Mesenchymal stem cell (in vitro differentiated cells and primary cell): ENCODE measurements at regions not wholly inside any gene's neighbourhood (a gene's known extent, or its start where the extent isn't known, plus 50 kb on each side); places are given as distances from the start of the nearest gene placed in this dataset.

Experiments used
- DNase-seq: peaks from one replicate; pipeline ENCODE4 v3.0.0-alpha.2; 2013
- H2AFZ ChIP-seq: one replicate; pipeline ENCODE4 v1.6.1; 2013; ENCODE audit warnings: low read depth, mild to moderate bottlenecking, control low read depth, inconsistent platforms, low read length, moderate library complexity
- H2AK5ac ChIP-seq: 2 replicates; pipeline ENCODE4 v1.6.1; 2013; ENCODE audit warnings: low read length, moderate library complexity, mild to moderate bottlenecking, inconsistent platforms; ENCODE audit not compliant: severe bottlenecking
- H2BK120ac ChIP-seq: one replicate; pipeline ENCODE4 v1.6.1; 2013; ENCODE audit warnings: low read depth, mild to moderate bottlenecking, inconsistent platforms, low read length, moderate library complexity
- H2BK12ac ChIP-seq, 2 experiments: one replicate each; pipeline ENCODE4 v1.6.1; 2013; ENCODE audit warnings: inconsistent platforms in 2 of 2, low read length in 2 of 2, mild to moderate bottlenecking in 2 of 2, moderate library complexity in 2 of 2, control low read depth in 1 of 2
- H2BK15ac ChIP-seq: one replicate; pipeline ENCODE4 v1.6.1; 2013; ENCODE audit warnings: mild to moderate bottlenecking, low read depth, inconsistent platforms; ENCODE audit not compliant: poor library complexity, severe bottlenecking
- H2BK5ac ChIP-seq: 2 replicates; pipeline ENCODE4 v1.6.1; 2013; ENCODE audit warnings: low read depth, mild to moderate bottlenecking, low read length, control low read depth, inconsistent platforms; ENCODE audit not compliant: poor library complexity, severe bottlenecking
- H3K14ac ChIP-seq, 2 experiments: one replicate each; pipeline ENCODE4 v1.6.1; 2013; ENCODE audit warnings: inconsistent platforms in 2 of 2, low read length in 2 of 2, control low read depth in 1 of 2, mild to moderate bottlenecking in 1 of 2, moderate library complexity in 1 of 2
- H3K18ac ChIP-seq, 2 experiments: one replicate each; pipeline ENCODE4 v1.6.1; 2013; ENCODE audit warnings: inconsistent platforms in 2 of 2, low read length in 2 of 2, control low read depth in 1 of 2, low read depth in 1 of 2, mild to moderate bottlenecking in 1 of 2
- H3K23ac ChIP-seq, 2 experiments: one replicate each; pipeline ENCODE4 v1.6.1; 2013; ENCODE audit warnings: inconsistent platforms in 2 of 2, low read length in 2 of 2, mild to moderate bottlenecking in 2 of 2, moderate library complexity in 2 of 2, control low read depth in 1 of 2
- H3K27ac ChIP-seq: 2 replicates; pipeline ENCODE4 v1.5.1; 2013; ENCODE audit warnings: mild to moderate bottlenecking, moderate library complexity, low read length, control low read depth, inconsistent platforms; ENCODE audit not compliant: poor library complexity, severe bottlenecking
- H3K27me3 ChIP-seq, 2 experiments: 2 replicates each; pipeline versions ENCODE4 v1.6.1 to v1.7.0; 2013; ENCODE audit warnings: low read length in 2 of 2, mild to moderate bottlenecking in 2 of 2, moderate library complexity in 2 of 2, control low read depth in 1 of 2, inconsistent platforms in 1 of 2; ENCODE audit not compliant: control insufficient read depth in 1 of 2, insufficient read depth in 1 of 2
- H3K36me3 ChIP-seq, 2 experiments: 2 replicates each; pipeline versions ENCODE4 v1.6.1 to v1.7.0; 2013; ENCODE audit warnings: low read length in 2 of 2, control low read depth in 1 of 2, inconsistent platforms in 1 of 2, low read depth in 1 of 2, mild to moderate bottlenecking in 1 of 2; ENCODE audit not compliant: insufficient read depth in 2 of 2, control insufficient read depth in 1 of 2
- H3K4ac ChIP-seq, 2 experiments: one replicate each; pipeline ENCODE4 v1.6.1; 2013; ENCODE audit warnings: inconsistent platforms in 2 of 2, low read length in 2 of 2, mild to moderate bottlenecking in 2 of 2, moderate library complexity in 2 of 2, control low read depth in 1 of 2, low read depth in 1 of 2
- H3K4me1 ChIP-seq: 2 replicates; pipeline ENCODE4 v1.6.1; 2013; ENCODE audit warnings: low read depth, low read length, control low read depth; ENCODE audit not compliant: control insufficient read depth, insufficient read depth
- H3K4me2 ChIP-seq: 2 replicates; pipeline ENCODE4 v1.6.1; 2013; ENCODE audit warnings: low read length, mild to moderate bottlenecking, inconsistent platforms; ENCODE audit not compliant: poor library complexity, severe bottlenecking
- H3K4me3 ChIP-seq, 2 experiments: 2 replicates each; pipeline versions ENCODE4 v1.5.1 to v1.7.0; 2013; ENCODE audit warnings: low read length in 2 of 2, mild to moderate bottlenecking in 2 of 2, control low read depth in 1 of 2, low read depth in 1 of 2; ENCODE audit not compliant: insufficient read depth in 1 of 2
- H3K79me1 ChIP-seq: replicated peaks from 2 replicates; pipeline ENCODE4 v1.6.1; 2013; ENCODE audit warnings: mild to moderate bottlenecking, control low read depth, low read length, inconsistent platforms; ENCODE audit not compliant: poor library complexity, severe bottlenecking
- H3K9ac ChIP-seq: 2 replicates; pipeline ENCODE4 v1.7.0; 2013; ENCODE audit warnings: mild to moderate bottlenecking, low read length, moderate library complexity
- H3K9me3 ChIP-seq: 2 replicates; pipeline ENCODE4 v1.7.0; 2013; ENCODE audit warnings: mild to moderate bottlenecking, low read length; ENCODE audit not compliant: control insufficient read depth
- H4K8ac ChIP-seq: one replicate; pipeline ENCODE4 v1.6.1; 2013; ENCODE audit warnings: inconsistent platforms, mild to moderate bottlenecking, low read length, moderate library complexity
- H4K91ac ChIP-seq: one replicate; pipeline ENCODE4 v1.6.1; 2013; ENCODE audit warnings: mild to moderate bottlenecking, low read length, inconsistent platforms
- WGBS: methylation state at CpG from one replicate; pipeline ENCODE4 v1.1.7; 2013; ENCODE audit warnings: mixed read lengths; 5-methylcytosine and 5-hydroxymethylcytosine counted together

GRCh38 chr4:174427571-174428140, 94.6 kb downstream of the HPGD start:
- H3K36me3 ChIP-seq, result no peaks in the 10 kb centered on the region
- no peak overlapping the region for H3K4me2 ChIP-seq
- no peak overlapping the region for H2BK12ac ChIP-seq
- H3K79me1 ChIP-seq, result no peaks in the 10 kb centered on the region
- H3K27ac ChIP-seq, result no peak overlapping the region
- peaks cover 1% of the 10 kb centered on the region for H3K4me1 ChIP-seq
- no peaks in the 10 kb centered on the region for H3K27me3 ChIP-seq
- H4K8ac ChIP-seq, result no peak overlapping the region
- DNase-seq, result peak; percentile 11
- no peak overlapping the region for H3K4ac ChIP-seq
- no peaks in the 10 kb centered on the region for H3K9me3 ChIP-seq
- H3K18ac ChIP-seq, result no peak overlapping the region
- H3K9ac ChIP-seq, result no peak overlapping the region
- 81% methylated on average over 3 of the region's 4 CpGs for WGBS
- no peak overlapping the region for H2AFZ ChIP-seq
- H3K14ac ChIP-seq, result no peak overlapping the region
- no peak overlapping the region for H2BK5ac ChIP-seq
- no peak overlapping the region for H3K23ac ChIP-seq
- H2AK5ac ChIP-seq, result no peak overlapping the region
- no peak overlapping the region for H2BK120ac ChIP-seq
- no peak overlapping the region for H2BK15ac ChIP-seq
- no peak overlapping the region for H3K4me3 ChIP-seq
- no peak overlapping the region for H4K91ac ChIP-seq

- H3K18ac ChIP-seq, result no peak overlapping the region
- H3K9me3 ChIP-seq, result no peaks in the 10 kb centered on the region
- WGBS, result no CpG with 5 or more reads among the region's 1 CpG
- H3K4me2 ChIP-seq, result no peak overlapping the region
- no peak overlapping the region for H3K9ac ChIP-seq
- no peaks in the 10 kb centered on the region for H3K36me3 ChIP-seq
- H3K14ac ChIP-seq, result no peak overlapping the region
- no peak overlapping the region for H2AK5ac ChIP-seq
- no peak overlapping the region for H3K4me3 ChIP-seq
- H2BK120ac ChIP-seq, result no peak overlapping the region
- H3K27ac ChIP-seq, result no peak overlapping the region
- no peaks in the 10 kb centered on the region for H3K79me1 ChIP-seq
- H2AFZ ChIP-seq, result no peak overlapping the region
- no peak overlapping the region for H4K91ac ChIP-seq
- no peak overlapping the region for H4K8ac ChIP-seq
- H3K4ac ChIP-seq, result no peak overlapping the region
- peaks cover 1% of the 10 kb centered on the region for H3K4me1 ChIP-seq
- no peak overlapping the region for H2BK15ac ChIP-seq
- DNase-seq, result no peak
- no peak overlapping the region for H2BK5ac ChIP-seq
- no peak overlapping the region for H2BK12ac ChIP-seq
- no peak overlapping the region for H3K23ac ChIP-seq
- H3K27me3 ChIP-seq, result no peaks in the 10 kb centered on the region
These were observed 96.6 kb downstream of the HPGD start for GRCh38 chr4:174425669-174426068.

GRCh38 chr4:174423257-174423944, 98.9 kb downstream of the HPGD start:
- Histone ChIP-seq H3K4me2 (no peak overlapping the region), H2BK120ac (no peak overlapping the region), H3K14ac (no peak overlapping the region), H3K36me3 (no peaks in the 10 kb centered on the region), H3K27me3 (no peaks in the 10 kb centered on the region), H3K79me1 (no peaks in the 10 kb centered on the region), H3K18ac (no peak overlapping the region), H2BK15ac (no peak overlapping the region), H2BK12ac (no peak overlapping the region), H3K4ac (no peak overlapping the region), H3K27ac (peak overlapping the region; percentile 33), H3K23ac (no peak overlapping the region), H4K8ac (no peak overlapping the region), H3K9me3 (no peaks in the 10 kb centered on the region), H2AFZ (no peak overlapping the region), H2AK5ac (no peak overlapping the region), H4K91ac (no peak overlapping the region), H3K4me1 (no peaks in the 10 kb centered on the region), H3K4me3 (no peak overlapping the region), H3K9ac (no peak overlapping the region), H2BK5ac (no peak overlapping the region)
- 54% methylated on average over 6 of the region's 6 CpGs for WGBS
- DNase-seq, result peak; percentile 83

GRCh38 chr4:174422893-174423256, 99.4 kb downstream of the HPGD start:
- Histone ChIP-seq H2BK5ac (no peak overlapping the region), H3K9me3 (no peaks in the 10 kb centered on the region), H3K27me3 (no peaks in the 10 kb centered on the region), H3K27ac (no peak overlapping the region), H3K79me1 (no peaks in the 10 kb centered on the region), H3K4me1 (no peaks in the 10 kb centered on the region), H3K4me2 (no peak overlapping the region), H3K14ac (no peak overlapping the region), H2BK15ac (no peak overlapping the region), H2AFZ (no peak overlapping the region), H4K8ac (no peak overlapping the region), H4K91ac (no peak overlapping the region), H3K23ac (no peak overlapping the region), H2AK5ac (no peak overlapping the region), H2BK12ac (no peak overlapping the region), H3K4ac (no peak overlapping the region), H3K36me3 (no peaks in the 10 kb centered on the region), H3K9ac (no peak overlapping the region), H3K18ac (no peak overlapping the region), H3K4me3 (no peak overlapping the region), H2BK120ac (no peak overlapping the region)
- no peak for DNase-seq
